GM10266 (cell line): ENCODE measurements at regions not wholly inside any gene's neighbourhood (a gene's known extent, or its start where the extent isn't known, plus 50 kb on each side); places are given as distances from the start of the nearest gene placed in this dataset.

Experiments used
- DNase-seq: peaks from one replicate; pipeline ENCODE4 v3.0.0; 2012; ENCODE audit errors: extremely low spot score
- TF ChIP-seq, protein P1 (sequence below): IDR thresholded peaks from 2 replicates; pipeline ENCODE4 v1.5.1; 2012; ENCODE audit warnings: mild to moderate bottlenecking, low read depth; ENCODE audit not compliant: control insufficient read depth, insufficient read depth; ENCODE audit errors: missing control alignments

GRCh38 chr3:24845524-24846155 is 351.0 kb upstream of the THRB start:
- TF ChIP-seq, protein P1, sequence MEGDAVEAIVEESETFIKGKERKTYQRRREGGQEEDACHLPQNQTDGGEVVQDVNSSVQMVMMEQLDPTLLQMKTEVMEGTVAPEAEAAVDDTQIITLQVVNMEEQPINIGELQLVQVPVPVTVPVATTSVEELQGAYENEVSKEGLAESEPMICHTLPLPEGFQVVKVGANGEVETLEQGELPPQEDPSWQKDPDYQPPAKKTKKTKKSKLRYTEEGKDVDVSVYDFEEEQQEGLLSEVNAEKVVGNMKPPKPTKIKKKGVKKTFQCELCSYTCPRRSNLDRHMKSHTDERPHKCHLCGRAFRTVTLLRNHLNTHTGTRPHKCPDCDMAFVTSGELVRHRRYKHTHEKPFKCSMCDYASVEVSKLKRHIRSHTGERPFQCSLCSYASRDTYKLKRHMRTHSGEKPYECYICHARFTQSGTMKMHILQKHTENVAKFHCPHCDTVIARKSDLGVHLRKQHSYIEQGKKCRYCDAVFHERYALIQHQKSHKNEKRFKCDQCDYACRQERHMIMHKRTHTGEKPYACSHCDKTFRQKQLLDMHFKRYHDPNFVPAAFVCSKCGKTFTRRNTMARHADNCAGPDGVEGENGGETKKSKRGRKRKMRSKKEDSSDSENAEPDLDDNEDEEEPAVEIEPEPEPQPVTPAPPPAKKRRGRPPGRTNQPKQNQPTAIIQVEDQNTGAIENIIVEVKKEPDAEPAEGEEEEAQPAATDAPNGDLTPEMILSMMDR: no peak
- no peak for DNase-seq

DNA sequence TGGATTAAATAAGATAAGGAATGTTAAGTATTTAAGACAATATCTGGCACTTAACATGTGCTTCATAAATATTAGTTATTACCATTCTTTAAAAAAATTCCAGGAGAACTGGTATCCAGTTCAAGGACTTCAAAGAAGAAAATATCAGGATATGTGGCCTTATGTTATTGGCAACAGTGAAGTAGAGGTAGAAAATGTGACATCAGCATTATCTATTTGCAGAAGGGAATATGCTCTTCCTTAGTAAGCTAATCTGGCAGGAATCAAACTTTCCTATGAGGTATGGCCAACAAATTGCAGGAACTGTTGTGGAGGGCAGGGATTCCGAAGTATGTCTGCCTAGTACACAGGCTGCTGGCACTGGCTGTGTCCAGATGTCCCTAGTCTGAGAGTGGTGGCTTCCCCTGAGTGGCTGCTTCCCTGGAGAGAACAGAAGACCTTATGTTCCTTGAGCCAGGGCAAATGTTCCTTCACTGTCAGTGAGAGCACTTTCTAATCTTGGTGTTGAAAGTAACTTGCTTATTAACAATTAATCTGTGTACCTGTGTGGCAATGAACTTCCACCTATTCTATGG is 351.7 kb upstream of the THRB start:
- DNase-seq: no peak
- TF ChIP-seq, protein P1: no peak

DNA sequence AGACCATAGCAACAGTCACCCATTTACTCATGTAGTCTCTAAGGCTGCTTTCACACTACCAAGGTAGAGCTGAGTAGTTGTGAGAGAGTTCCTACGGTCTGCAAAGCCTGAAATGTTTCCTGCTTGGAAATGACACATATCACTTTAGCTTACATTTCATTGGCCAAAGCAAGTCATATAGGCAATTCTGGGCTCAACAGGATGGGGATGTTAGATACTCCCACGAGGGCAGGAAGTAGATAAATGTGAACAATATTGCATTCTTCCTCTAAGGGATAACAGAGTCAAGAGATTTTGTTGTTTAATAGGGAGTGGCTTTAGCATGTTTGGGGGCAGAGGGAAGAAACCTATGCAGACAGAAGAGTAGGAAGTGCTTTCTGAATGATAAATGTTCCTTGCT is 355.6 kb upstream of the THRB start:
- no peak for DNase-seq

GRCh38 chr3:24853685-24854490 is 359.2 kb upstream of the THRB start:
- TF ChIP-seq, protein P1: no peak
- DNase-seq: no peak

More for the DNA sequence above, 355.6 kb upstream of the THRB start:
- TF ChIP-seq, protein P1: no peak

- DNase-seq: no peak
- TF ChIP-seq, protein P1: no peak
Measured at GRCh38 chr3:24854748-24855147, 360.1 kb upstream of the THRB start.

DNA sequence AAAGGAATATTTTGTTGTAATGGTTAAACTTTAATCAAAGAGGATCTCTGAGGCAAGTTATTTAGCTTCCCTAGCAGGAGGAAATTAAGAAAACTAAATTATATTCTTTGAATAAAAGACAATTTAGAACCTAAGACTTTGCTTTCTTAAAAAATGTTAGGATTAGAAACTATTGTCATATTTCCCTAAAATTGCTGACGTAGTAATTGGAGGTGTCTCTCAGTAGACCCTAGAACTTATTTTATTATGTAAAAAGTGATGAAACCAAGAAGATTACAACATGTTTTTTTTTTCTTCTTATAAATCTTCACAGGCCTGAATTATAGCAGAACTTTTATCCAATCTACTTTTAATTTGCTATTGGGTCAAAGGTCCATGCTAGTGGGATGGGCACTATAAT is 363.3 kb upstream of the THRB start:
- TF ChIP-seq, protein P1: no peak
- no peak for DNase-seq

DNA sequence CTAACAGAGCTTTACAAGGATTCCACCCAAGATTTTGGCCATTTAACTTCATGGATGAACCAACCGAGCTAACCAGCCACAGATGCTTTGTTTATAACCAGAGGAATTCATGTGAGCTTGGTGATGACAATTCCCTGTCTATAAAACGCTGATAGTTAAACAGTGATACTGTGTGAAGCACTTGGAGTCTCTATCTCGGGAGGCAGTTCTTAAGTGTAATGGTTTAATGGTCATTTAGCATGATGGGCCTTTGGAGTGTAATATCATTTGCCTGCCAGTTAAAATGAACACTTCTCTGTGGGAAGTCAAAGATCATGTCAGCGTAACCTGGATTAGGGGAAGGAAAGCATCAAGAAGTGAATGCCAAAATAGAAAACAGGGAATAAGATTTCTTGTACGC is 368.6 kb upstream of the THRB start:
- TF ChIP-seq, protein P1: no peak

More for the DNA sequence above, 368.6 kb upstream of the THRB start:
- DNase-seq: no peak
